ENCODE measurements at regions not wholly inside any gene's neighbourhood (a gene's known extent, or its start where the extent isn't known, plus 50 kb on each side); places are given as distances from the start of the nearest gene placed in this dataset.

DNA sequence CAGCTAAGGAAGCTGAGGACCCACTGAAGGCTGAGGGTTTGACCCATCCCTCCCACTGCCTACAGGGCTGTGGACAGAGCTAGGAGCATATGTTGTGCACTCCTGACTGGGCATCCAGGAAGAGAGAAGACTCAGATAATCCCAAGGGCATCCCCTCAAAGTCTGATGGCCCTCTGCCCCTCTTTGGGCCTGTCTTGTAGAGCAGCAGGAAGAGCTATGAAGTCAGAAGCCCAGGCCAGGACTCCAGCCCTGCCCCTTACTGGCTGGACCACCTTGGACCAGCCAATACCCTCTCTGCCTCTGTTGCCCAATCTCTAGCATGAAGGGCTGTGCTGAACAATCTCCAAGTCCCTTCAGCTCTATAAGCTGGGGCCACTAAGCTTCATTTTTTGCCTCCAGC lies 210.8 kb downstream of the RPLP1 start:
- H3K4me3 ChIP-seq (ENCODE audit: low read depth, low read length), result no peak overlapping the region
- TF ChIP-seq, protein P1, sequence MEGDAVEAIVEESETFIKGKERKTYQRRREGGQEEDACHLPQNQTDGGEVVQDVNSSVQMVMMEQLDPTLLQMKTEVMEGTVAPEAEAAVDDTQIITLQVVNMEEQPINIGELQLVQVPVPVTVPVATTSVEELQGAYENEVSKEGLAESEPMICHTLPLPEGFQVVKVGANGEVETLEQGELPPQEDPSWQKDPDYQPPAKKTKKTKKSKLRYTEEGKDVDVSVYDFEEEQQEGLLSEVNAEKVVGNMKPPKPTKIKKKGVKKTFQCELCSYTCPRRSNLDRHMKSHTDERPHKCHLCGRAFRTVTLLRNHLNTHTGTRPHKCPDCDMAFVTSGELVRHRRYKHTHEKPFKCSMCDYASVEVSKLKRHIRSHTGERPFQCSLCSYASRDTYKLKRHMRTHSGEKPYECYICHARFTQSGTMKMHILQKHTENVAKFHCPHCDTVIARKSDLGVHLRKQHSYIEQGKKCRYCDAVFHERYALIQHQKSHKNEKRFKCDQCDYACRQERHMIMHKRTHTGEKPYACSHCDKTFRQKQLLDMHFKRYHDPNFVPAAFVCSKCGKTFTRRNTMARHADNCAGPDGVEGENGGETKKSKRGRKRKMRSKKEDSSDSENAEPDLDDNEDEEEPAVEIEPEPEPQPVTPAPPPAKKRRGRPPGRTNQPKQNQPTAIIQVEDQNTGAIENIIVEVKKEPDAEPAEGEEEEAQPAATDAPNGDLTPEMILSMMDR (IDR thresholded peaks at IDR 0.05; ENCODE audit: insufficient read depth, low read depth, low read length, missing control alignments), result no peak
- no peak for DNase-seq (ENCODE audit: low read depth)

DNA sequence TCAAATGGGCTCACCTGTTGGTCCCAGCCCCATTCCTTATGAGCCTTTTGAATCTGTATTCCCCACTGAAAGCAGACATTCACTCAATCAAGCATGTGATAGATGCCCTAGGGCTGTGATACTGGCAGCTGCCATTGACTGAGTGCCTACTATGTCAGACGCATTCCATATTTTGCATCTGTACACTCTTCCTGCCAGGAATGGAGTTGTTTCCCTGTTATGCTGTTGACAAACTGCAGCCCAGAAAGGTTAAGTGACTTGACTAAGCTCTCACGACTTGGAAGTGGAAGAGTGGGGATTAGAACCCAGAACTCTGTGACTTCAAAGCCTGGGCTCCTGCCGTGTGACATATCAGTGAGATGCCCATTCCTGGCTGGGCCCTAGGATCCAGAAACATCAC lies 211.4 kb downstream of the RPLP1 start:
- TF ChIP-seq, protein P1 (IDR thresholded peaks at IDR 0.05; ENCODE audit: insufficient read depth, low read depth, low read length, missing control alignments), result no peak
- no peak overlapping the region for H3K4me3 ChIP-seq (ENCODE audit: low read depth, low read length)
- no peak for DNase-seq (ENCODE audit: low read depth)

DNA sequence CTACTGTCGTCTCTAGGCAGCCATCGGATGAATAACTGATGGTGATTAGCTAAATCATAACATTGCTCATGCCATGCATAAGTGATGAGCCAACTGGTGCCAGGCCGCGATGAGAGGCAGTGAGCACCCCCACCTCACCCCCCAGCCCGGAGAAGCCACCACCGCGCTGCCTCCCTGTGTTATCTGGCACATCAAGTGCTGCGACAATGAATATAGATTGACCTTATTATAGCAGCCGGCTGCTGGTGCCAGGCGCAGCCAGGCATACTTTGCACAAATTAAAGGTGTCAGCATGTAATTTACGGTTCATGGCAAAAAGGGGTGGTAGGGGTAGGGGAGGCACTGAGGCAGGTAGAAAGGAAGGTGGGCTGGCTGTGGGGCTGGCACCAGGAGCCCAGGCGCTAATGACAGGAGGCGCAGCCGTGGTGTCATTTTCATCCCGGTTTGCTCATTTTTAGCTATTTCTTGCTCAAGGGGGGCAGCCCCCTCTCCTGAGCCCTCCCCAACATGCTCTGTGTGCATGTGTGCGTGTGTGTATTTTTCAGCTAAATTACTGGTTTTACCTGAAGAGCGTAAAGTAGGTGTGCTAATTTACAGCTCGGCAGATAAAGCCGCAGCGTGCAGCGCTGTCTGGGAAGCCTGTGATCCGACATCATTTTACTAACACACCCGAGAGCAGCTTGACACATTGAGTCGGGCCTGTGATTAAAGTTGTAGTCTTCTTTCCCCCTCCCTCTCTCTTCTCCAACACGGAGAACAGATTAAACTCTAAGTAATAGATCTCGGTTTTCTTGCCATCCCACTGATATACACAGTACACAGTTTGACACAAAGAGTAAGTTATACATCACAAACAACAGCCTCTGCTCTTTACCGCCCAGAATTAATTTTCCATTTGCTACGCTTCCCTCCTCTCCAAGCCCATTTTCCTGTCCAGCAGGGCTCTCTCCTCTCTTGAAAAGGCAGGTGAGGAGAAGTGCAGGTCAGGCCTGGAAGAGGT lies 212.3 kb downstream of the RPLP1 start:
- TF ChIP-seq, protein P1 (IDR thresholded peaks at IDR 0.05; ENCODE audit: insufficient read depth, low read depth, low read length, missing control alignments), result no peak
- no peak overlapping the region for H3K4me3 ChIP-seq (ENCODE audit: low read depth, low read length)
- no peak for DNase-seq (ENCODE audit: low read depth)

DNA sequence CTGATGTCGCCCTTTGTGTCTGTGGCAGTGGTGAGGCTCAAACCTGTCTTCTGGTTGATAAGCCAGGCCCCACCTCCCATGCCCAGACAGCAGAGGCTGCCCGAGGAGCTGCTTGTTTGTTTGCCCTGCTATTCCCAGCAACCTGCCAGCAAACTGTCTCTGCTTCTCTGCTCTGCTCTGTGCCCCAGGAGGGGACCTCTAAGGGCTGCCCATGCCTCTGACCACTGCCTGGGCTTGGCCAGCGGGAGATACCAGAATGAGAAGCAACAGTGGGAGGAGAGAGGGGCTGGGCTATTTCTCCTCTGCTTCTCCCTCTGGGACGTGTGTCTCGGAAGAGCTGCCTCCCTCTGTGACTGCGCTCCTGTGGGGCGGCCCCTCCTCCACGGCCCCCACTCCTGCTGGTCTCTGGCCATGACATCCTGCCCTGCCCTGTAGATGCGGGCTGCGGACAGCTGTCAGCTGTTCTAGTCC lies 213.1 kb downstream of the RPLP1 start:
- DNase-seq (ENCODE audit: low read depth), result no peak
- no peak overlapping the region for H3K4me3 ChIP-seq (ENCODE audit: low read depth, low read length)
- TF ChIP-seq, protein P1 (IDR thresholded peaks at IDR 0.05; ENCODE audit: insufficient read depth, low read depth, low read length, missing control alignments), result no peak

DNA sequence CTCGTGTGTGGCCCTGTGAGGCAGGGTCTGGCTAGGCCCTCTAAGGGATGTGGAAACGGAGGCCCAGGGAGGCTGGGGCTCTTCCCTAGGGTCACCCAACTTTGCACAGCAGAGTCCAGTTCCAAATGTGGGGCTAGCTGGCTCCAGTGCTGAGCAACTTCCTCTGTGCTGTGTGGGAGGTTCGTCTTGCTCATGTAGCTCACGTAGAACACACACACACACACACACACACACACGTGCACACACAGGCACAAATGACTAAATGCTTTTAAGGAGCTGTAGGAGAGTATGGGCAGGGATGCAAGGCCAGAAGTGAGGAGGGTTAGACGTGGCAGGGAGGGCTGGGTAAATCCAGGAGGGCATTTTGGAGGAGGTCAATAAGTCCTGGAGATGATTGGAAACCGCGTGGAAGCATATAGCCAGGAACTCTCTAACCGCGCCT lies 213.8 kb downstream of the RPLP1 start:
- peak overlapping the region; percentile 2 for H3K4me3 ChIP-seq (ENCODE audit: low read depth, low read length)
- DNase-seq (ENCODE audit: low read depth), result peak; percentile 82
- TF ChIP-seq, protein P1 (IDR thresholded peaks at IDR 0.05; ENCODE audit: insufficient read depth, low read depth, low read length, missing control alignments), result no peak

DNA sequence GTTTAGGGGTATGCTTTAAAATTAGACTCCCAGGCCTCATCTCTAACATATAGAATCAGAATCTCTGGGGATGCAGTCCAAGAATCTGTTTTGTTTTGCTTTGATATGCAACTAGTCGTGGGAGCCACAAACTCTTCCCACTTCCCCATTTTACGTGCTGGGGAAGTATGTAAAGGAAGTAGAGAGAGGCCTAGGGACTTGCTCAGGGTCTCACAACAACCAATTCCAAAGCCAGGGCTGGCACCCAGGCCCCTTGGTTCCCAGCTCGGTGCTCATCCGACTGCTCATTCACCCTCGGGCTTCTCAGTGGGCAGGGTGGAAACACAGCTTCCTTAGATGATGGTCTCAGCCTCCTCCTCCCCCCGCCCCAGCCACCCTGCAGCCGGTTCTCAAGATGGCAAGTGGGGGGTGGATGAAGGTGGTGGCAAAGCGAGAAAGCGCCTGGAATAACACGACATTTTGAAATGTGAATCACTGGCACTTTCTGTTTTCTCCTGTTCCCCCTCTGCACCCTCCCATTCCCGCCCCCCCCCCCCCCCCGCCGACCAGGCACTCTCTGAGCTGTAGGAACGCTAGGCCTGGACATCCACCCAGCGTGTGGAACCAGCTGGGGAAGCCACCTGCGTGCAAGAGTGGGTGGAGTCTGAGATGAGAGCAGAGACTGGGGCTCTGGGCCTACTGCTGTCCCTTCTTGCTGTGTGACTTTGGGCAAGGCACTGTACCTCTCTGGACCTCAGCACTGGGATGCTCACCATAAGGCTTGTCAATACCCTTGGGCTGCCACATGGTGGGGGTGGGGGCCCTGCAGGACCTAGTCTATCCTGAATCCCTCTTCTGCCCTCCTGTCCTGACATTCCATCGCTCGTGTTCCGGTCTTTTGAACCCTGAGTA lies 214.5 kb downstream of the RPLP1 start:
- peak; percentile 86 for DNase-seq (ENCODE audit: low read depth)

More for the DNA sequence above, 214.5 kb downstream of the RPLP1 start:
- peak overlapping the region; percentile 18 for H3K4me3 ChIP-seq (ENCODE audit: low read depth, low read length)
- TF ChIP-seq, protein P1 (IDR thresholded peaks at IDR 0.05; ENCODE audit: insufficient read depth, low read depth, low read length, missing control alignments), result no peak

Measured in GM12865 (cell line).